Naive thymus-derived CD4-positive, alpha-beta T cell (primary cell): ENCODE measurements at regions not wholly inside any gene's neighbourhood (a gene's known extent, or its start where the extent isn't known, plus 50 kb on each side); places are given as distances from the start of the nearest gene placed in this dataset.

Source experiments
- ATAC-seq: fragments of 150-1000 bp; cut with Tn5 transposase; 2 replicates; pipeline ENCODE4 v1.10.0; 2021; ENCODE audit warnings: mild to moderate bottlenecking, moderate library complexity
- CTCF ChIA-PET: fragments of 350-600 bp; sonication (Branson Sonifier 250); formaldehyde crosslinking; loops from one replicate; lab custom pipeline; 2021; ENCODE audit warnings: antibody characterized with exemption; lab: Charles Lee
- POLR2A ChIA-PET: fragments of 350-600 bp; sonication (Branson Sonifier 250); formaldehyde crosslinking; loops from one replicate; lab custom pipeline; 2021; ENCODE audit warnings: antibody characterized with exemption, inconsistent platforms; lab: Charles Lee
- DNase-seq, 9 donors: peaks; one replicate each; pipeline versions ENCODE4 v3.0.0 to v3.0.0-alpha.2; 2020 to 2022; ENCODE audit warnings: mixed read lengths in 1 of 9
- H3K27ac ChIP-seq: one replicate; pipeline ENCODE4 v1.7.0; 2013; ENCODE audit warnings: mild to moderate bottlenecking, low read depth, low read length, moderate library complexity
- H3K27me3 ChIP-seq, 2 donors: one replicate each; pipeline ENCODE4 v1.7.0; 2013; ENCODE audit warnings: low read length in 2 of 2, mild to moderate bottlenecking in 2 of 2, moderate library complexity in 2 of 2; ENCODE audit not compliant: control insufficient read depth in 2 of 2, insufficient read depth in 2 of 2
- H3K36me3 ChIP-seq, 3 experiments: 1 replicate in 2 of 3; 2 replicates in 1 of 3; pipeline ENCODE4 v1.7.0; 2013; ENCODE audit warnings: low read length in 3 of 3, mild to moderate bottlenecking in 3 of 3, moderate library complexity in 1 of 3; ENCODE audit not compliant: insufficient read depth in 3 of 3, control insufficient read depth in 2 of 3
- H3K4me1 ChIP-seq, 2 donors: one replicate each; pipeline ENCODE4 v1.7.0; 2013; ENCODE audit warnings: low read length in 2 of 2, mild to moderate bottlenecking in 2 of 2, moderate library complexity in 1 of 2; ENCODE audit not compliant: control insufficient read depth in 2 of 2, insufficient read depth in 2 of 2
- H3K4me3 ChIP-seq: 2 replicates; pipeline ENCODE4 v1.7.0; 2013; ENCODE audit warnings: mild to moderate bottlenecking, low read length
- H3K9me3 ChIP-seq, 3 experiments: 1 replicate in 2 of 3; 2 replicates in 1 of 3; pipeline ENCODE4 v1.7.0; 2013; ENCODE audit warnings: low read length in 3 of 3; ENCODE audit not compliant: control insufficient read depth in 2 of 3
- H3K27ac Mint-ChIP-seq, 9 donors: one replicate each; pipeline ENCODE4 v1.8.0; 2020 to 2022; ENCODE audit warnings: mixed read lengths in 9 of 9, mild to moderate bottlenecking in 8 of 9, moderate library complexity in 5 of 9, inconsistent platforms in 2 of 9
- H3K27me3 Mint-ChIP-seq, 5 donors: one replicate each; pipeline ENCODE4 v1.8.0; 2021 to 2022; ENCODE audit warnings: mixed read lengths in 5 of 5, mild to moderate bottlenecking in 1 of 5
- H3K36me3 Mint-ChIP-seq, 5 donors: one replicate each; pipeline ENCODE4 v1.8.0; 2020 to 2022; ENCODE audit warnings: mixed read lengths in 5 of 5, mild to moderate bottlenecking in 3 of 5, inconsistent platforms in 1 of 5
- H3K4me1 Mint-ChIP-seq, 7 donors: one replicate each; pipeline ENCODE4 v1.8.0; 2020 to 2022; ENCODE audit warnings: mixed read lengths in 7 of 7, mild to moderate bottlenecking in 3 of 7, inconsistent platforms in 1 of 7
- H3K4me3 Mint-ChIP-seq, 10 donors: one replicate each; pipeline ENCODE4 v1.8.0; 2020 to 2022; ENCODE audit warnings: mild to moderate bottlenecking in 10 of 10, mixed read lengths in 10 of 10, moderate library complexity in 6 of 10, inconsistent platforms in 2 of 10
- H3K9me3 Mint-ChIP-seq, 11 donors: one replicate each; pipeline ENCODE4 v1.8.0; 2020 to 2022; ENCODE audit warnings: mixed read lengths in 11 of 11, mild to moderate bottlenecking in 4 of 11, inconsistent platforms in 1 of 11, moderate library complexity in 1 of 11
- intact Hi-C, 2 donors: fragments of 100-400 bp; cut with micrococcal nuclease; formaldehyde crosslinking; loops; one replicate each; pipeline ENCODE4 v1.15.1; 2023

DNA sequence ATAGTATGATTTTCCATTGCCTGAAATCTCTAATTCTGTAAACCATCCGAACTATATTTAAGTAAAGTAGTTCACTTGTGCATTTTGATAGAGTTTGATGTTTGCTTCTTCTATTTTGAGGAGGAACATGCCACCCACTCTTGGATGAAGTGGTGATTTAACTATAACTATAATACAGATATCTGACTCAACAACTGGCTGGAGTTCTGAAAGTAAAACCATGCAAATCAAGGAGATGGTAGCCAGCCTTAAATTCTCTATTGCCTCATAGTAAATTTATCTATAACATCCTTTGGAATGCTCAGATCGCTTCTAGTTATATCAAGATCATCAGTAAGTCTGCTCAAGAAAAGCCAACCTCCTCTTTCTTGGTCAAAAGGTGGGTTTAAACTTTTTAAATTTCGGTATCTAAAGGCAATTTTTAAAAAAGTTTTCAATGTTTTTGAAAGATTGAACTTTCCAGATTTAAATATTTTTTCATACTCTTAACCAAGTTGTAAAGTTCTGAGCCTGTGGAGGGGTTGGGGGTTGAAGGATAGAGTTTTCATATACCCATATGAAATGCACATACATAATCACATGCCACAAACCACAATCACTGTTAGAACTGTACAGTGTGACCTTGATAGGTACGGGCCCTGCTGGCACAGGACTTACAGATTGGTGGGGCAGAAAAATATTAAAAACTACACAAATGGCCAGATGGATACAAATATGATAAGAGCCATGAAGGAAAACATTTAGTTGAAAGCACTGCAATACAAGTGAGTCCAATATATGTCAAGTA is 90.5 kb upstream of the RFC3 start:
- ChIA-PET POLR2A (no interaction called here), CTCF (no interaction called here)
- peaks cover 0 to 2% (median 0%) of the 10 kb centered on the region in 5 donors for H3K36me3 Mint-ChIP-seq
- intact Hi-C loops: loop anchor here in 1 of 2 donors (10.0 kb wide), 1 partner anchor 1437 kb away; no protein-coding TSS in a partner anchor
- no peak overlapping the region for H3K27ac ChIP-seq
- no peaks in the 10 kb centered on the region for H3K36me3 ChIP-seq
- no peak overlapping the region for H3K4me3 ChIP-seq
- DNase-seq (no peak), ATAC-seq (no peak)
- no peak overlapping the region for H3K4me3 Mint-ChIP-seq
- H3K9me3 Mint-ChIP-seq: peaks cover 0 to under 1% (median 0%) of the 10 kb centered on the region in 11 donors
- peaks cover 0 to 14% of the 10 kb centered on the region in 2 donors for H3K4me1 ChIP-seq
- no peaks in the 10 kb centered on the region for H3K27me3 Mint-ChIP-seq
- no peak overlapping the region for H3K27ac Mint-ChIP-seq
- peaks cover 2 to 22% (median 12%) of the 10 kb centered on the region in 7 donors for H3K4me1 Mint-ChIP-seq
- no peaks in the 10 kb centered on the region for H3K9me3 ChIP-seq
- no peaks in the 10 kb centered on the region for H3K27me3 ChIP-seq

DNA sequence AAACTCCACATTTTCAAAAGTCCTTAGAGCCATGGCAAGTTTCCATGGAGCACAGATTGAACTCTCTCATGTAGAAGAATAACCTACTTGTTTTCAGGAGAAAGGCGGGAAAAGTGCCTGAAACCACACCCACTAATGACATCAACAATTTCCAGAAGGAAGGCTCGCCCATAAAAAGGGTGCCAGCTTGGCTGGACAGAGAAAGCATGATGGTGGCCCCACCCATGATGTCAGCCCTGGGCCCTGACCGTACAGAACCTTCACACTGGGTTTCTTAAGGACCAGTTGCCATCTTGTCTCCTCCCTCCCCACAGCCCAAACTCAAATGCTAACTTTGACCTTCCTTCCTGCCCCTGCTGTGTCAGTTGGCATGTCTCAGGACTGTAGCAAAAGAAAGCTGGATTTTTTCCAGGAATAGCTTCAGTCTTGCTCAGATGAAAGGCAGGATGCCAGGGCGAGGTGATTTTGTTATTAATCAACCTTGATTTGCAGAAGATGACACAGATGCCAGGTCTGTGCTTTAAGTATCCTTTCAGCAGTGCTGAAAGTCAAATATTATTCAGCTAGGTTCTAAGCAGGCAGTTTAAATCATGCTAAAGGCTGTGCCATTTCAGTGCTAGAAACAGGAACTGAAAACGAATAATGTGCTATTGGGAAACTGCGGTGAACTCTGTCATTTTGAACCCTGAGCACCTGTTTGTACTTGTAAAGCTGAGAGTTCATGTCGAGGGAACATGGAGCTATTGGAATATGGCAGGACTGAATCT is 89.5 kb upstream of the RFC3 start:
- no peaks in the 10 kb centered on the region for H3K27me3 Mint-ChIP-seq
- Histone ChIP-seq H3K36me3 (no peaks in the 10 kb centered on the region), H3K4me1 (peaks cover 0 to 5% of the 10 kb centered on the region in 2 donors), H3K4me3 (no peak overlapping the region), H3K27ac (no peak overlapping the region), H3K9me3 (no peaks in the 10 kb centered on the region), H3K27me3 (no peaks in the 10 kb centered on the region)
- peaks cover 0 to 1% (median 0%) of the 10 kb centered on the region in 11 donors for H3K9me3 Mint-ChIP-seq
- ChIA-PET POLR2A (no interaction called here), CTCF (no interaction called here)
- ATAC-seq (no peak), DNase-seq (no peak)
- H3K4me1 Mint-ChIP-seq: peaks cover 2 to 14% (median 5%) of the 10 kb centered on the region in 7 donors
- H3K36me3 Mint-ChIP-seq: no peaks in the 10 kb centered on the region
- H3K4me3 Mint-ChIP-seq: no peak overlapping the region
- H3K27ac Mint-ChIP-seq: no peak overlapping the region
- intact Hi-C loops: loop anchor here in 1 of 2 donors (10.0 kb wide), 1 partner anchor 1436 kb away; no protein-coding TSS in a partner anchor

DNA sequence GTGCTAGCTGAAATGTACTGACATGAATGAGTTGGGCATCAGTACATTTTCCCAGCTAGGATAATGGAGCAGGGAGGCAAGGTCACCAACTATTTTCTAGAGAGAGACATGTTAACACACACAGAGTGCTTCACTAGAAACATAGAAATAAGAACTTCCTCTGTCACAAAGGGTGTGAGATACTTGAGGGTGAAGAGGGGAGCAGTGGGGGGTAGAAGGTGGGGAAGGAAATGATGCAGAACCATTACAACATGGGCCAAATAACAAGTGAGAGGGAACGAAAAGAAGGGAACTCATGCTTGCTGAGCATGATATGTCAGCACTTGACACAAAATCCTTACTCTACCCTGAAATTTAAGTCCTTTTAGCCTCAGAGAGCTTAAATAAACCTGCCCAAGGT is 87.8 kb upstream of the RFC3 start:
- no peaks in the 10 kb centered on the region for H3K36me3 ChIP-seq
- POLR2A ChIA-PET: no interaction called here
- no peak overlapping the region for H3K4me3 Mint-ChIP-seq
- H3K9me3 ChIP-seq: no peaks in the 10 kb centered on the region
- ATAC-seq (peak; percentile 83), DNase-seq (no peak)
- no peak overlapping the region for H3K27ac Mint-ChIP-seq
- intact Hi-C loops: no loop called here
- H3K4me3 ChIP-seq: no peak overlapping the region
- H3K9me3 Mint-ChIP-seq: peaks cover 0 to 1% (median 0%) of the 10 kb centered on the region in 11 donors
- H3K27me3 ChIP-seq: no peaks in the 10 kb centered on the region
- no peaks in the 10 kb centered on the region for H3K4me1 ChIP-seq
- peaks cover 0 to 10% (median 0%) of the 10 kb centered on the region in 7 donors for H3K4me1 Mint-ChIP-seq
- no peaks in the 10 kb centered on the region for H3K27me3 Mint-ChIP-seq
- H3K27ac ChIP-seq: no peak overlapping the region
- CTCF ChIA-PET: interaction anchor here (0.7 kb wide), 1 partner anchor 1067 kb away, joined by 3 read pairs; no protein-coding TSS in a partner anchor
- H3K36me3 Mint-ChIP-seq: peaks cover 0 to 3% (median 0%) of the 10 kb centered on the region in 5 donors

DNA sequence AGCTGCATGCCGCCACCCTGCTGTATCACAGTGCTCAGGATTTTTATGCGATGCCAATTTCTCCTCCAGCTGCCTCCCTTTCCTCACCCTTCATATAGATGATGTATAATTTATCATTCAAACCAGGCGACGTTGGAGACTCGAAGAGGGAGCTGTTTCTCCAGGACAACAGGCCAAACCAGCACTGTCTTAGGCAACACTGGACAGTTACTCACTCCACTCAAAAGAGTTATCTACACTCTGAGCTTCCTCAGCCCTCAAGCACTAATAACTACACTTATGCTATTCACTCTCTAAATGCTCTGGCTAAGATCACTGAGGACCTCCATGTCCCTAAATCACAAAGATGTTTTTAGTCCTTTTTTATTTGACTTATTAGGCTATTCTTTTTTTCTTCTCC is 87.3 kb upstream of the RFC3 start:
- CTCF ChIA-PET: no interaction called here
- H3K27ac Mint-ChIP-seq: no peak overlapping the region
- peaks cover 0 to 1% (median 0%) of the 10 kb centered on the region in 11 donors for H3K9me3 Mint-ChIP-seq
- Histone ChIP-seq H3K4me3 (no peak overlapping the region), H3K36me3 (no peaks in the 10 kb centered on the region), H3K9me3 (no peaks in the 10 kb centered on the region), H3K27me3 (no peaks in the 10 kb centered on the region), H3K4me1 (no peaks in the 10 kb centered on the region), H3K27ac (no peak overlapping the region)
- H3K4me1 Mint-ChIP-seq: peaks cover 0 to 10% (median 0%) of the 10 kb centered on the region in 7 donors
- ATAC-seq (peak; percentile 69), DNase-seq (no peak)
- H3K36me3 Mint-ChIP-seq: peaks cover 0 to 3% (median 0%) of the 10 kb centered on the region in 5 donors
- POLR2A ChIA-PET: no interaction called here
- intact Hi-C loops: no loop called here
- H3K4me3 Mint-ChIP-seq: no peak overlapping the region
- H3K27me3 Mint-ChIP-seq: no peaks in the 10 kb centered on the region

DNA sequence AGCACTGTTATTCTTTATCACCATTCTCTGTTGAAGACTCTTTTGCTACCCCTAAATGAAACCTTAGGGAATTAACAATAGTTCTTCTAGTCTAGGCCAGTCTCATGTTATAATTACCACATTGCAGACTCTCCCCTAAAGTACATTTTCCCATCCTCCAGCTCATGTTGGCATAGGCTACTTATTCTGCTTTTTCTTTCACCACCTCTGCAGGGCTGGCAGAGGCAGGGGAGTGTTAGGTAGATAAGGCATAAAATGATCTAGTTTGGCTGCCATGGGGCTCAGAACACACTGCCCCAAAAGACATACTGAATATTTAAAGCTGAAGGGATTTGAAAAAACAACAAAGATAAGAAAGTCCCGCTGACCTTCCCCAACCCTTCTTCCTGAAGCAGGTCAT is 82.7 kb upstream of the RFC3 start:
- peaks cover 0 to 3% (median 0%) of the 10 kb centered on the region in 11 donors for H3K9me3 Mint-ChIP-seq
- POLR2A ChIA-PET: no interaction called here
- H3K4me1 Mint-ChIP-seq: no peaks in the 10 kb centered on the region
- CTCF ChIA-PET: no interaction called here
- H3K9me3 ChIP-seq: no peaks in the 10 kb centered on the region
- no peaks in the 10 kb centered on the region for H3K36me3 ChIP-seq
- H3K27ac ChIP-seq: no peak overlapping the region
- ATAC-seq: no peak
- H3K27me3 Mint-ChIP-seq: peaks cover 0 to 4% (median 0%) of the 10 kb centered on the region in 5 donors
- H3K4me1 ChIP-seq: no peaks in the 10 kb centered on the region
- no peak overlapping the region for H3K4me3 Mint-ChIP-seq
- H3K27ac Mint-ChIP-seq: no peak overlapping the region
- DNase-seq: no peak
- H3K27me3 ChIP-seq: no peaks in the 10 kb centered on the region
- intact Hi-C loops: no loop called here
- H3K36me3 Mint-ChIP-seq: peaks cover 0 to 3% (median 0%) of the 10 kb centered on the region in 5 donors
- H3K4me3 ChIP-seq: no peak overlapping the region

DNA sequence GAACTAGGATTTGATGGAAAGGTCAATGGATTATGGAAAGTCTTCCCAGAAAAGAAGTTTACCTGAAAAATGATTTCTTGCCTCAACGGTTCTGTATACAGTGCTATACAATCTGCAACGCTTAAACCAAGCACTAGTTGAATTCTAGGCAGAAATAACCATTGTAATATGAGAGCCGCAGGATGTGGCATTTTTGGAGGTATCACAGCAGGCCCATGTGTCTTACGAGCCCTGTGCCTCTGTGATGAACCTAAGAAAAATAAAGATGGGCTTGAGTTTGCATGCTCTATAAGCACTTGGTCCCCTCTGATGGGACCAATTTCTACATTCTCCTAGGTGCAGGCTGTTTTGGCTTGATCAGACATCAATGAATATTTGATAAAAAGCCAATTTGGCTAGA is 78.7 kb upstream of the RFC3 start:
- CTCF ChIA-PET: no interaction called here
- Mint-ChIP-seq H3K4me3 (no peak overlapping the region), H3K36me3 (peaks cover 0 to 5% (median 0%) of the 10 kb centered on the region in 5 donors), H3K27me3 (peaks cover 0 to 4% (median 0%) of the 10 kb centered on the region in 5 donors), H3K27ac (no peak overlapping the region), H3K4me1 (peaks cover 12 to 16% (median 15%) of the 10 kb centered on the region in 7 donors), H3K9me3 (peaks cover 0 to 3% (median 0%) of the 10 kb centered on the region in 11 donors)
- H3K4me3 ChIP-seq: no peak overlapping the region
- H3K9me3 ChIP-seq: no peaks in the 10 kb centered on the region
- intact Hi-C loops: no loop called here
- POLR2A ChIA-PET: no interaction called here
- H3K27ac ChIP-seq: no peak overlapping the region
- ATAC-seq (no peak), DNase-seq (no peak)
- peaks cover 9 to 10% of the 10 kb centered on the region in 2 donors for H3K4me1 ChIP-seq
- no peaks in the 10 kb centered on the region for H3K27me3 ChIP-seq
- H3K36me3 ChIP-seq: no peaks in the 10 kb centered on the region
